GM21423 (cell line): ENCODE measurements at regions not wholly inside any gene's neighbourhood (a gene's known extent, or its start where the extent isn't known, plus 50 kb on each side); places are given as distances from the start of the nearest gene placed in this dataset.
"Not testable (repeated sequence)": the region's sequence is repeated elsewhere in the genome, so short reads cannot be mapped to it uniquely, and the experiment has no call there.

ENCODE experiments used
- ATAC-seq: cut with Tn5 transposase; IDR thresholded peaks from one replicate; pipeline ENCODE4 v1.9.1; 2021; ENCODE audit warnings: mild to moderate bottlenecking, moderate library complexity; ENCODE audit not compliant: unreplicated experiment

DNA sequence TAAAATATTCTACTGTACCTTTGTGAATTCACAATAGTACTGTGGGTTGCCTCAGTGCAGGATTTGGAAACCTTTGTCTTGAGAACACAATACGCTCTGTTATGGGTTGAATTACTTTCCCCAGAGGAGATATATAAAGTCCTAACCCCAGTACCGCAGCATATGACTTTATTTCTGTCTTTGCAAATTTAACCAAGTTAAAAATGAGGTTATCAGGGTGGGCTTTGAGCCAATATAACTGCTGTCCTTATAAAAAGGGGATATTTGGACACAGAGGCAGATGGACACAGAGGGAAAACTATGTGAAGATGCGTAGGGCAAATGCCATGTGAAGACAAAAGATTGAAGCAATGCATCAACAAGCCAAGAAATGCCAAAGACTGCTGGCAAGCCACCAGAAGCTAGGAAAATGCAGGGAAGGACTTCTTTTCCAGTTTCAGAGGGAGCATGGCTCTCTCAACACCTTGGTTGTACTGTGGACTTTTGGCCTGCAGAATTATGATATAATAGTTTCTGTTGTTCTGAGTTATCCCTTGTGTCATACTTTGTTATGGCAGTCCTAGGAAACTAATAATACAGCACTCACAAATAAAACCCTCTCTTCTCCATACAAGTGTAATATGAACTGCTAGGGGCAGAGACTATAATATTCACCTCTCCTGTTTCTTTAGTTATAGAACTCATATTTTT is 292.6 kb upstream of the SPTLC3 start:
- no peak for ATAC-seq

DNA sequence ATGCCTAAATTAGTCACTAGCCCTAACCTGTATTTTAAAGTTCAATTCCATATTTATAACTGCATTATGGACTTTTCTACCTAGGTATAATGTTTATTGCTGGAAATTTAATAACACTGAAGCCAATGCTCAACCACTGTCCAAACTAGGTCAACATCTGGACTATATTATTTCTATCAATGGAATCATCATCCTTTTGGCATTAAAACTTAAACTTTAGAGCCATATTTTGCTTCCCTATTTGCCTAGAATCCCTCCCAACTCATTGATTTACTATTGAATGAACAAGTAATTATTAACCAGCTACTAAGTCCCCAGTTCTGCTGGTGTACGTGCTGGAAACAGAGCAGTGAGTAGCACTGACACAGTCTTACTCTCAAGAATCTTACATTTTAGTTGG is 291.7 kb upstream of the SPTLC3 start:
- no peak for ATAC-seq

DNA sequence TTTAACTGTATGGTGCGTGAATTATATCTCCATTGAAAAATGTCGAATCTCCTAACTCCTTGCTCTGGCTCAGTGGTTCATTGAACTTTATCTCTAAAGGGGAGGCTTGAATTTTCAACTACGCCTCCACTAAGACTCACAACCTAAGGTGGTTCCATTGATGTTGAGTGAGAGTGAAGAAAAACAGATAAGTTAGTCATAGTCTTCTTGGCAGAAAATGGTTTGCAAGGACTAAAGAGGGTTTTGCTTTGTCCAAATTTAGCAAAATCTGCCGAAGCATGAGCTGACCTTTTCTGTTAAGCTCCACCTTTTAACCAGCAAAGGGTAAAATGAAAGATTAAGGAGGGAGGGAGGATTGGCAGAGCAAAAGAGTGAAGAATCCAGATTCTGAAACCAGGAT is 290.2 kb upstream of the SPTLC3 start:
- ATAC-seq = no peak

DNA sequence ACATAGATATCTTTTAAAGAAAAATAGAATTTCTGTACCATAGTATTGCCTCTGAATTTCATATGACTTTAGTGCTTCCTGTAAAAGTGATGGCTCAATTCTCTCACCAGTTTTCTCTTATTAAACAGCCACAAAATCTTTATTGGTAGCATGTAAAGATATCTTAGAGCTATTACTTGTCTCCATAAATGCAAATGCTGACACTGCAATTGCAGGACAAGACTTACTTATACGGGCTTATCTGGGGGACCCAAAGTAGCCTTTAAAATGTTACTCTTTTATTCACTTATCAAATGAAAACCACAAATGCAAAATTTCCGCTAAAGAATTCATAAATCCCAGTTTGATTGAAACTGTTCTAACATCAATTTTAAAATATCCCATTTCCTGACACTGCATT is 287.1 kb upstream of the SPTLC3 start:
- ATAC-seq = no peak

DNA sequence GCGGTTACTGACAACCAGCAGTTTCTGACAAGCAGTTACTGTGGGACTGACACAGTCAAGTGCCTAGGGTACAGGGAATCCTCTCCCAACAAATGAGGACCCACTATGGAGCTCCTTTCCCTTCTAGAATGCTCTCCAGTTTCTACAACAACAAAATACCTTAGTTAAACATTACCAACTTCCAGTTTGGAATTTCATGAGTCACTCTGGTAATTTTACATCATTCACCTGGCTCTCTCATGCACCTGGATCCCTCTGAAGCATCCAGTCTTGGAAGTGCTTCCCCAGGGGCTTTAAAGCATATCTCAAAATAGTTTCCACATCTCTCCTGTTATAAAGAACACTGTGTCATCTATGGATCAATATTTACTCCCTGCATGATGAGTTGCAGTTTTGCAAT is 286.7 kb upstream of the SPTLC3 start:
- ATAC-seq = no peak

DNA sequence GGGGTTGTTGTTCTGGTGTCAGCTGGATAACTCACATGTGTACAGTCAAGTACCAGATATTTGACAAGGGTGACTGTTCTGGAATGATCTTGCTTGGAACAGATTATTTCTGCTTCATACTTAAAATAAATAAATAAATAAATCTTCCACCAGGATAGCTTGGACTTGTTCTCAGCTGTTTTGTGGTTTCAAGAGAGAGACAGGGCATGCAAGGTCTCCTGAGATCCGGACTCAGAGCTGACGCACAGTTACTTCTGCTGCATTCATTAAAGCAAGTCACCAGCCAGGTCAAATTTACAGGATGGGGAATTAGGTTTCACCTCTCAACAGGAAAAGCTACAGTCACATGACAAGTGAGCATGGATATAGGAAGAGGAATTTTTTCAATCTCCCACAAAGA is 285.0 kb upstream of the SPTLC3 start:
- ATAC-seq = no peak

DNA sequence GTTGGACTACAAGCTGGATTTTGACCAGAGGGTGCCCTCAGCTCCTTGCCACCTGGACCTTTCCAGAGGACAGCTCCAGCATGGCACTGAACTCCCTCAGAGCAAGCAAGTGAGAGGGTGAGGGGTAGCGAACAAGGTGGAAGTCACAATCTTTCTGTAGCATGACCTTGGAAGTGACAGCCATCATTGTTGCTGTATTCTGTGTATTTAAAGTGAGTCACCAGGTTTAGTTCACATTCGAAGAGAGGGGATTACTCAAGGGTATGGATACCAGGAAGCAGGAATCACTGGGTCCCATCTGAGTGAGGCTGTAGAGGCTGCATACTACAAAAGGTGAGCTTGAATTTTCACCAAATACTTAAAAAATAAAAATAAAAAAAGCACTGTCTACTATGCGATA is 280.0 kb upstream of the SPTLC3 start:
- ATAC-seq = no peak

DNA sequence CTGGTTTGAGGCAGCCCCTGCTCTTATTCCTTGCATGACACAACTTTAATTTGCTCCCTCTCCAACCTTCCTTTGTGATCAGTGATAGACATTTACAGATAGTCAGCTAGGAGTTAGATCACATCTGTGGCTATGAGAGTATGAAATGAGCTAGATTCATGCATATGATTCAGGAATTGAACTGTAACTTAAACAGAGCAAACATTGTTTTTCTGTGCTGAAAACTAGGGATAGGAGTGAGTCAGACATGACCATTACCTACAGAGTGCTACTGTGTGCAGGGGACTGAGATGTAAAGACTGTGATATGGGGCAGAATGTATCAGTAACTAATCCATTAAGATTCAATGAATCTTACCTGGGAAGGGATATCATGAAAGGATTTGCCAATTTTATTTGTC is 279.4 kb upstream of the SPTLC3 start:
- ATAC-seq = no peak

DNA sequence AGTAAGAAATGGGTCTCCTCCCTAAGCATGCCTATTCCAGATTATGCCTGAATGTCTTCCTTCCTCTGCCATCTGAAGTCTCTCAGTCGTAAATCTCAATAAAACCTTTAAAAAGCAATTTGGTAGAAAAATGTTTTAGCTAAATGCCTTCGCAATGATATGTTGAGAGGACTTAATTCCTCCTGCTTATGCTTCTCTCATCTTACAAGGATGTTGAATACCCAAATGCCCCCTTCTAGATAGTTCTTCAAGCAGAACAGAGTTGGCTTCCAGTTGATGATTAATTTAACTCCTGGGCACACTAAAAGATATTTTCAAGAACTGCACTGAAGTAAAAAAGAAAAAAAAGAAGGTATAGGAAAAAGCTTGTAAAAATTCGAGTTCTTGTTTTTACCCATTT is 275.0 kb upstream of the SPTLC3 start:
- no peak for ATAC-seq

DNA sequence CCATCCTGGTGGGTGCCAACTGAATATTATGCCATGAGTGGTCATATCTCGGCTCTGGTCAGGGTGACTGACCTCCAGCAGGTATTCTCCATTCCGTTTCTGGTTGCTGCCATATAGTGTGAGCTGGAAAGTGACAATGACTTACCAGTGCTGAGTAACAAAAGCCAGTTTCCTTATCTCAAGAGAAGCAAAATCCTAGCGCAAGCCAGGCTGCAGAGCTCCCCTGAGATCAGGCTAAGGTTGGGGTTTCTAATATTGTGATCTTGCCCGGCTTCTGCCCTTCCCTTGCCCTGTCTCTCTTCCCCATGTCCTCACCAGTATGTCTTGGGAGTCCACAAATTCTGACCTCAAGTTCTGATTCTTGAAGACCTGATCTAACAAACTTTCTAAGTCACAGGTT is 271.3 kb upstream of the SPTLC3 start:
- ATAC-seq = no peak

DNA sequence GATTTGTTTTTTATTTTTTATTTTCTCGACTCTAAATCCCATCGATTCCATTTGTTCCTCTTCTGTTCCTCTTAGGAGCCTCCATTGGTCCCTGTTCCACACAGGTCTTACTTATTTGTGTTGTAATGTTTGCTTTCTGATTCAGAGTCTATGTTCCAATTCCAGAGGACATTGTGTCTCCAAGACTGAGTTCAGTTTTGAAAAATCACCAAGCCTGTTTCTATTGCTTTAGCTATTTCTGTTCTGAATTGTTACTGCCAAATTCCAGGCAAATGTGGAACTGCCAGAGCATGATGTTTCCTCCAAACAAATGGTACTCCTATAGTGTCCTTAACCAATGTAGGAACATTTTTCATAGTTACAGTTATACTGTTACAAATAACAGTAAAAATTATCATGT is 270.9 kb upstream of the SPTLC3 start:
- ATAC-seq = no peak

DNA sequence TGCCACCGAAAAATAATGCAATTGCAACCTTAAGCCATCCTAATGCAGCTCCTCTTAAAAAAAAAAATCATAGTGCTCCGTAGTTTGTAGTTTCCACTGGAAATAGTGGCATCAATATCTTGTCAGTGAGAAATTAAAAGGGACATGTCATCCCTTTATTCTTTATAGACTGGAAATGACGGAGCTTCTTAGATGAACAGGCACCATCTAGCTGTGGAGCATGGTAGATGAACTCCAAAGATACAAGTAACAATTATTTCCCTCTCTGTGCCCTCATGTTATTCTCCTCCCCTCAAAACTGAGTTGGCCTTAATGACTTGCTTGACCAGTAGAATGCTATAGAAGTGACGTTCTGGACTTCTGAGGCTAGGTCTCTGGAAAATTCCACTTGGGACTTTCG is 268.1 kb upstream of the SPTLC3 start:
- no peak for ATAC-seq

DNA sequence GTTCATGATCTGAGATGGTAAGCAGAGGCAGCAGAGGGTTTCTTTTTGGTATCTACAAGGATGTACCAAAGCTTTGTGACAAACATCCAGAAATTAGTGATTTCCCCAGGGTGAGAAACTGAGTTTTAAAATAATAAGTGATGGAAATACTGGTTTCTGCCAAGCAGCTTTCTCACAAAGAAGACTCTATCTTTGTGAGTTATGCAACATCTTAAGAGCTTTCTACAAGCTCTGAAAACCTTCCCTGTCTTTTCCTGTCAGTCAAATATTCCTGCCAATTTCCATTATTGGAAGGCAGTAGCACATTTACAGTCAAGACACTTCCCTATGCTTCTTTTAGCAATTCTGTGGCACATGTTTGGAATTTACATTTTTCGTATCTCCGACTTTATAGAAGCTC is 264.7 kb upstream of the SPTLC3 start:
- ATAC-seq = no peak

DNA sequence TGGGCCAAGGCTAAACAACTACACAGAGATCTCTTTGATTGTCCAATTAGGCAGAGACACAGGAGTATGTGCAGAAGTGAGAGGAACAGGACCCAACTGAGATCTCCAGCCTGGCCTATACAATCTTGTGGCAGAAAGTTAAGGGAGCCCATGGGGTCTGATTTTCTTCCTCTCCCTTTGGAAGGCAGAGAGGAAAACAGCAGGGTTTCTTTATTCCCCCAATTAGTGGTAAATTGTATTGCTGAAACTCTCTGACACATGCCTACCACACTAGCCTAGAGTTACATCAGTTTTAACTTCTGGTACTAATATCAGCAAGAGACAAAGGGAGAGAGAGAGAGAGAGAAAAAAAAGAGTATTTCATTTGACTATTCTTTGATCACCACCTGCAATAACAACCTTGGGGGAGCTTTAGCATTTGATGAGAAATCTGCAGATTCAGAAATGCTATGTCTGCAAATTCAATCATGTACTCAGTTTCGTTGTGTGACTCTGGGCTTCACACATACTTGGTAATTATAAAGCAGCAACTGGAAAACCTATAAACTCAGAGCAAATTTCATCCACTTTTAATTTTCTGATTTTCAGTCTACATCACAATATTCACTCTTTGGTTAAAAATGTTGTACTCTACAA is 260.3 kb upstream of the SPTLC3 start:
- ATAC-seq = no peak

DNA sequence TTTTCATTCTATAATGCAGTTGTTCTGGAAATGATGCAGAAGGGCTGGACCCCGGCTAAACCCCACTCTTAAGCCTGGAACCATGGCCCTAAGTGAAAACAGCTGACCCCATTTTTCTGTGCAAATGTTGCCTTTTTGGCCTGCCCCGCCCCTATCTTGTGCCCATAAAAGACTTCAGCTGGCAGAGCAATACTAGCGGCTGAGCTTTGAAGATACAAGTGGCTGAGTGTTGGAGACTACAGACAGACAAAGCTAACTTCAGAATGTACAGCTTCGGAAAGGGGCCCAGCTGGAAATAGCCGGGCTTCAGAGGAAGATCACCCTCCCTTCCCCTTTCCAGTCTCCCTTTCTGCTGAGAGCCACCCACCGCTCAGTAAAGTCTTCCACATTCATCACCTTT is 258.6 kb upstream of the SPTLC3 start:
- ATAC-seq = no peak

DNA sequence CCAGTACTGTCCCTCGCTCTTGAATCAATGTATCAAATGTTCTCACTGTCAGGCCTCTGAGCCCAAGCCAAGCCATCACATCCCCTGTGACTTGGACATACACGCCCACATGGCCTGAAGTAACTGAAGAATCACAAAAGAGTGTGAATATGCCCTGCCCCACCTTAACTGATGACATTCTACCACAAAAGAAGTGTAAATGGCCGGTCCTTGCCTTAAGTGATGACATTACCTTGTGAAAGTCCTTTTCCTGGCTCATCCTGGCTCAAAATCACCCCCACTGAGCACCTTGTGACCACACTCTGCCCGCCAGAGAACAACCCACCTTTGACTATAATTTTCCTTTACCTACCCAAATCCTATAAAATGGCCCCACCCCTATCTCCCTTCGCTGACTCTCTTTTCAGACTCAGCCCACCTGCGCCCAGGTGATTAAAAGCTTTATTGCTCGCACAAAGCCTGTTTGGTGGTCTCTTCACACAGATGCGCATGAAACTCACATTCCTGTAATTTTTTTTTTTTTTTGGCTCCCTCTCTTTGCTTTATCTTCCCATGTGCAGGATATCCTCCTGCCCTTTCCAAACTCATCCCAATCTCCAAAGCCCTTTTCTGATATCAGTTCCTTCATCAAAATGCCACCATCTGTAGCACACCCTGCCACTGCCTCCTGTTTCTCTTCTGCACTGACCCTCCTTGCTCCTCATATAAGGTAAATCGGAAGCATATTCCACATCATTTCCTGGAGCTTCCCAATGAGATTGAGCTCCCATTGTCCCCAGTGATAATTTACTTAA is 255.7 kb upstream of the SPTLC3 start:
- ATAC-seq = not testable (repeated sequence)

DNA sequence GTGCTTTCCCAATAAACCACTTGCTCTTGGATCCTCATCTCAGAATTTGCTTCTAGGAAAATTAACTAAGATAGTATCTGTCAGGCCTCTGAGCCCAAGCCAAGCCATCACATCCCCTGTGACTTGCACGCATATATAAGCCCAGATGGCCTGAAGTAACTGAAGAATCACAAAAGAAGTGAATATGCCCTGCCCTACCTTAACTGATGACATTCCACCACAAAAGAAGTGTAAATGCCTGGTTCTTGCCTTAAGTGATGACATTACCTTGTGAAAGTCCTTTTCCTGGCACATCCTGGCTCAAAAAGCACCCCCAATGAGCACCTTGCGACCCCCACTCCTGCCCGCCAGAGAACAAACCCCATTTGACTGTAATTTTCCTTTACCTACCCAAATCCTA is 255.0 kb upstream of the SPTLC3 start:
- not testable (repeated sequence) for ATAC-seq

DNA sequence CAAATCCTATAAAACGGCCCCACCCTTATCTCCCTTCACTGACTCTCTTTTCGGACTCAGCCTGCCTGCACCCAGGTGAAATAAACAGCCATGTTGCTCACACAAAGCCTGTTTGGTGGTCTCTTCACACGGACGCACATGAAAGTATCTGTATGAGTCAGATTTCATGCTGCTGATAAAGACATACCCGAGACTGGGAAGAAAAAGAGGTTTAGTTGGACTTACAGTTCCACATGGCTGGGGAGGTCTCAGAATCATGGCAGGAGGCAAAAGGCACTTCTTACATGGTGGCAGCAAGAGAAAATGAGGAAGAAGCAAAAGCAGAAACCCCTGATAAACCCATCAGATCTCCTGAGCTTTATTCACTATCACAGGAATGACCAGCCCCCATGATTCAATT is 249.3 kb upstream of the SPTLC3 start:
- not testable (repeated sequence) for ATAC-seq

DNA sequence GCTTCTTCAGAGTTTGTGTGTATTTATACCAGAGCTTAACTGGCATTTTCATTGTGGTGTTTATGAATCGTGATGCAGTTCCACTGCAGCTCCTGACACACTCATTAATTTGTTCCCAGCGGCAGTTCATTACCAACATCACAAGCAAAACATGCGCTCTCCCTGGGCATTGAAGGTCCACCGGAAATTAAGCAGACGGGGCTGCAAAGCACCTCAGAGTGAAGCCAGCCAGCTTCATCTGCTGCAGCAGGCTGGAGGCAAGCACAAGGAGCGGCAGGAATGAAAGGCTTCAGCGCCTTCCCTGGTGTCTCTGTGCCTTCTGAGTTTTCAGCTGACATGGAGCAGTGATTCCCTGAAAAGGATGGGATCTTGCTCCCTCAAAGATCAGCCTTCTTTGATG is 246.0 kb upstream of the SPTLC3 start:
- ATAC-seq = no peak

DNA sequence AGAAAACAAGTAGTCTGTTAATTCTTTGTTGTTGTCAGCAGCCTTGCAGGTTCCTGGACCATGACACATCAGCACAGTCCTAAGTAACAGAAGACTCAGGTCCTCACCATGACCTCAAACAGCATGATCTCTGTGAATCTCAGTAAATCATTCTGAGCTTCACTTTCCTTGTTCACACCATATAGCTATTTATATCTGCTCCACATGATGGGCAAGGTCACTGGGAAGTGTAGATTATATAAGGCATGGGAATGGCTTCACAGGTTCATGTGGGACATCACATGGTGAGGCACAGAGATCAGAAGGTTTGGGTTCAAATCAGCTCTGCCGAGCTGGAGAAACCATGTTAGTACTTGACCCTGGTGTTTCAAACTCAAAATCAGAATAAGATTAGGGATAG is 245.4 kb upstream of the SPTLC3 start:
- no peak for ATAC-seq

DNA sequence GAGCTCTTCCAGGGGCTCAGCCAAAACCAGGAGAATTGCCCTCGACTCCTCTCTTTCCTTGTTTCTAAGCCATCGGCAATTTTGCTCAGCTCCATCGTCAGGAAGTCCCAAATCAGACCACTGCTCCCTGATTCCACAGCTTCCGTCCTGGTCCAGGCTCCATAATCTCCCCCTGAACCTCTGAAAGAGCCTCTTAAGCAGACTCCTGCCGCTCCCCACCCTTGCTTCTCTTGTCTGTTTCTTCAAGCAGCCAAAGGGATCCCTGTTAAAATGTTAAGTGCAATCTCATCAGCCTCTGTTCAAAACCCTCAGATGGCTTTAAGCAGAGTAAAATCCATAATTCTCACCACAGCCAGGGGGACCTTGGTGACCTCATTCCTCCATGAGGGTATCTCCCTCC is 244.7 kb upstream of the SPTLC3 start:
- no peak for ATAC-seq

DNA sequence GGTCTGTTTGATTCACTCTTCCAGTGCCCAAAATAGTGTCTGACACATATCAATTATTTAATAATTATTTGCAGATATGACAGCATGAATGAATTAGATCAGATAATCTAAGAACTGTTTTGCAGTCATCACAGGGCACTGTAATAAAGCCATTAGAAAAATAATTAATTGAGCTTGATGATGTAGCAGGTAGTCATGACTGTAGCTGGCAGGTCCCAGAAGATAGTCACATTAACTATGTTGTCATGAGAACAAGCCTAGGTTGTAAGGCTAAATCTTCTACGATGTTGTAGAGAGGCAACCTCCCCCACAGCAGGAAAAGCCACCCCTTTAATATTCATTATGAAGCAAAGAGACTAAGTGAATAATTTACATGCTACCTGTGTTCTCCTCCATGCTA is 243.9 kb upstream of the SPTLC3 start:
- no peak for ATAC-seq
